Progenitor cell of endocrine pancreas (in vitro differentiated cells): ENCODE measurements at regions not wholly inside any gene's neighbourhood (a gene's known extent, or its start where the extent isn't known, plus 50 kb on each side); places are given as distances from the start of the nearest gene placed in this dataset.

Experiments used
- DNase-seq: peaks from one replicate; pipeline ENCODE4 v3.0.0; 2021; ENCODE audit warnings: low spot score; ENCODE audit not compliant: unreplicated experiment
- H3K27ac Mint-ChIP-seq: 2 replicates; pipeline ENCODE4 v1.8.0; 2021; ENCODE audit warnings: mild to moderate bottlenecking, moderate library complexity, mixed read lengths
- H3K27me3 Mint-ChIP-seq: 2 replicates; pipeline ENCODE4 v1.8.0; 2021; ENCODE audit warnings: mixed read lengths
- H3K36me3 Mint-ChIP-seq: 2 replicates; pipeline ENCODE4 v1.8.0; 2022; ENCODE audit warnings: mixed read lengths; ENCODE audit not compliant: insufficient read depth
- H3K4me1 Mint-ChIP-seq: 2 replicates; pipeline ENCODE4 v1.8.0; 2021; ENCODE audit warnings: low read depth, mixed read lengths
- H3K4me3 Mint-ChIP-seq: 2 replicates; pipeline ENCODE4 v1.8.0; 2021; ENCODE audit warnings: low read depth, mild to moderate bottlenecking, moderate library complexity, mixed read lengths
- H3K9me3 Mint-ChIP-seq: 2 replicates; pipeline ENCODE4 v1.8.0; 2021; ENCODE audit warnings: low read depth, mixed read lengths
- CTCF ChIP-seq: fragments of 200-600 bp; sonication (generic); IDR thresholded peaks from one replicate; pipeline ENCODE4 v1.5.0; 2021; ENCODE audit warnings: antibody characterized with exemption, mild to moderate bottlenecking; ENCODE audit not compliant: unreplicated experiment

- H3K27ac Mint-ChIP-seq, result no peak overlapping the region
- no peak for DNase-seq
- H3K36me3 Mint-ChIP-seq, result no peaks in the 10 kb centered on the region
- H3K9me3 Mint-ChIP-seq, result peaks cover 3% of the 10 kb centered on the region
- no peaks in the 10 kb centered on the region for H3K4me1 Mint-ChIP-seq
- H3K4me3 Mint-ChIP-seq, result no peak overlapping the region
- TF ChIP-seq CTCF, result no peak
- peaks cover 3% of the 10 kb centered on the region for H3K27me3 Mint-ChIP-seq
Observed at GRCh38 chr3:13932578-13933295, 52.9 kb upstream of the WNT7A start.

GRCh38 chr3:13931172-13931571 lies 51.3 kb upstream of the WNT7A start:
- TF ChIP-seq CTCF, result no peak
- no peak for DNase-seq
- H3K4me1 Mint-ChIP-seq, result no peaks in the 10 kb centered on the region
- peaks cover 3% of the 10 kb centered on the region for H3K27me3 Mint-ChIP-seq
- no peak overlapping the region for H3K4me3 Mint-ChIP-seq
- H3K27ac Mint-ChIP-seq, result no peak overlapping the region
- H3K36me3 Mint-ChIP-seq, result no peaks in the 10 kb centered on the region
- peaks cover 3% of the 10 kb centered on the region for H3K9me3 Mint-ChIP-seq
